ENCODE measurements at regions not wholly inside any gene's neighbourhood (a gene's known extent, or its start where the extent isn't known, plus 50 kb on each side); places are given as distances from the start of the nearest gene placed in this dataset.

GRCh38 chr5:74028406-74028805 lies 402.4 kb downstream of the ARHGEF28 start:
- no peak for TF ChIP-seq EP300 (IDR thresholded peaks at IDR 0.05; ENCODE audit: borderline replicate concordance)
- no peak for TF ChIP-seq RAD21 (IDR thresholded peaks at IDR 0.05; ENCODE audit: low read depth)
- no peak for TF ChIP-seq MAX (IDR thresholded peaks at IDR 0.05)
- TF ChIP-seq FOXM1 (IDR thresholded peaks at IDR 0.05; ENCODE audit: borderline replicate concordance, low read depth), result no peak
- TF ChIP-seq TAF1 (IDR thresholded peaks at IDR 0.05; ENCODE audit: low read depth), result no peak
- no peak for TF ChIP-seq CREB1 (IDR thresholded peaks at IDR 0.05; ENCODE audit: low read depth)
- no peak for TF ChIP-seq USF1 (IDR thresholded peaks at IDR 0.05)
- TF ChIP-seq EGR1 (IDR thresholded peaks at IDR 0.05), result no peak
- TF ChIP-seq CEBPB (IDR thresholded peaks at IDR 0.05), result no peak
- TF ChIP-seq TCF12 (IDR thresholded peaks at IDR 0.05; ENCODE audit: low read depth), result no peak
- no peak for TF ChIP-seq REST (IDR thresholded peaks at IDR 0.05; ENCODE audit: low read depth)
- no peak for TF ChIP-seq ZBTB7A (IDR thresholded peaks at IDR 0.05; ENCODE audit: low read depth)
- no peak for TF ChIP-seq YY1 (IDR thresholded peaks at IDR 0.05; ENCODE audit: low read depth)
- TF ChIP-seq TEAD4 (IDR thresholded peaks at IDR 0.05), result no peak
